ENCODE measurements at regions not wholly inside any gene's neighbourhood (a gene's known extent, or its start where the extent isn't known, plus 50 kb on each side); places are given as distances from the start of the nearest gene placed in this dataset.
"Not testable (repeated sequence)": the region's sequence is repeated elsewhere in the genome, so short reads cannot be mapped to it uniquely, and the experiment has no call there.

GRCh38 chr6:86744048-86744447, 193.3 kb upstream of the HTR1E start:
- Histone ChIP-seq H4K20me1 (ENCODE audit: insufficient read depth, low read length) (no peaks in the 10 kb centered on the region), H3K36me3 (ENCODE audit: insufficient read depth, low read length) (no peaks in the 10 kb centered on the region), H3K27me3 (ENCODE audit: insufficient read depth, low read length, poor library complexity) (no peaks in the 10 kb centered on the region), H3K27ac (ENCODE audit: low read length) (no peak overlapping the region), H3K9ac (ENCODE audit: low read depth, low read length) (no peak overlapping the region), H3K4me2 (ENCODE audit: insufficient read depth, low read length) (no peak overlapping the region), H3K4me1 (ENCODE audit: insufficient read depth, low read length) (no peaks in the 10 kb centered on the region), H3K4me3 (ENCODE audit: low read depth in 1 of 2, low read length in 2 of 2) (no peak overlapping the region), H3K9me3 (ENCODE audit: insufficient read depth, low read length, severe bottlenecking) (no peaks in the 10 kb centered on the region), H2AFZ (ENCODE audit: low read depth, low read length) (no peak overlapping the region), H3K79me2 (ENCODE audit: insufficient read depth, low read length) (no peaks in the 10 kb centered on the region)
- TF ChIP-seq EZH2 (IDR thresholded peaks at IDR 0.05; ENCODE audit: borderline replicate concordance, low read depth, low read length, severe bottlenecking) (no peak), CTCF (IDR thresholded peaks at IDR 0.05; ENCODE audit: borderline replicate concordance, extremely low read depth, low read length, poor library complexity, severe bottlenecking) (no peak)
- no peak for DNase-seq
- no peak for ATAC-seq (ENCODE audit: insufficient read depth, low read depth)

- H3K9me3 ChIP-seq (ENCODE audit: insufficient read depth, low read length, severe bottlenecking): no peaks in the 10 kb centered on the region
- H3K79me2 ChIP-seq (ENCODE audit: insufficient read depth, low read length): no peaks in the 10 kb centered on the region
- H3K36me3 ChIP-seq (ENCODE audit: insufficient read depth, low read length): no peaks in the 10 kb centered on the region
- H3K9ac ChIP-seq (ENCODE audit: low read depth, low read length): no peak overlapping the region
- DNase-seq (no peak), ATAC-seq (ENCODE audit: insufficient read depth, low read depth) (no peak)
- no peaks in the 10 kb centered on the region for H3K4me1 ChIP-seq (ENCODE audit: insufficient read depth, low read length)
- no peak overlapping the region for H2AFZ ChIP-seq (ENCODE audit: low read depth, low read length)
- TF ChIP-seq EZH2 (IDR thresholded peaks at IDR 0.05; ENCODE audit: borderline replicate concordance, low read depth, low read length, severe bottlenecking): no peak
- no peak for TF ChIP-seq CTCF (IDR thresholded peaks at IDR 0.05; ENCODE audit: borderline replicate concordance, extremely low read depth, low read length, poor library complexity, severe bottlenecking)
- no peaks in the 10 kb centered on the region for H4K20me1 ChIP-seq (ENCODE audit: insufficient read depth, low read length)
- no peak overlapping the region for H3K4me2 ChIP-seq (ENCODE audit: insufficient read depth, low read length)
- H3K27me3 ChIP-seq (ENCODE audit: insufficient read depth, low read length, poor library complexity): no peaks in the 10 kb centered on the region
- H3K4me3 ChIP-seq (ENCODE audit: low read depth in 1 of 2, low read length in 2 of 2): no peak overlapping the region
- no peak overlapping the region for H3K27ac ChIP-seq (ENCODE audit: low read length)
Observed at GRCh38 chr6:86738078-86738477, 199.2 kb upstream of the HTR1E start.

GRCh38 chr6:86731631-86732030, 205.7 kb upstream of the HTR1E start:
- not testable (repeated sequence) for H2AFZ ChIP-seq (ENCODE audit: low read depth, low read length)

GRCh38 chr6:86730772-86731171, 206.6 kb upstream of the HTR1E start:
- not testable (repeated sequence) for H3K79me2 ChIP-seq (ENCODE audit: insufficient read depth, low read length); H3K27me3 ChIP-seq (ENCODE audit: insufficient read depth, low read length, poor library complexity); H3K4me2 ChIP-seq (ENCODE audit: insufficient read depth, low read length); H2AFZ ChIP-seq (ENCODE audit: low read depth, low read length); H3K9ac ChIP-seq (ENCODE audit: low read depth, low read length); DNase-seq; H4K20me1 ChIP-seq (ENCODE audit: insufficient read depth, low read length); H3K4me3 ChIP-seq (ENCODE audit: low read depth in 1 of 2, low read length in 2 of 2); H3K27ac ChIP-seq (ENCODE audit: low read length); ATAC-seq (ENCODE audit: insufficient read depth, low read depth); H3K9me3 ChIP-seq (ENCODE audit: insufficient read depth, low read length, severe bottlenecking); H3K4me1 ChIP-seq (ENCODE audit: insufficient read depth, low read length); H3K36me3 ChIP-seq (ENCODE audit: insufficient read depth, low read length)

More at GRCh38 chr6:86731631-86732030, 205.7 kb upstream of the HTR1E start:
- H3K27me3 ChIP-seq (ENCODE audit: insufficient read depth, low read length, poor library complexity); H3K9me3 ChIP-seq (ENCODE audit: insufficient read depth, low read length, severe bottlenecking); H3K36me3 ChIP-seq (ENCODE audit: insufficient read depth, low read length); H3K9ac ChIP-seq (ENCODE audit: low read depth, low read length); H3K4me1 ChIP-seq (ENCODE audit: insufficient read depth, low read length); H4K20me1 ChIP-seq (ENCODE audit: insufficient read depth, low read length); H3K4me3 ChIP-seq (ENCODE audit: low read depth in 1 of 2, low read length in 2 of 2); H3K27ac ChIP-seq (ENCODE audit: low read length); DNase-seq; ATAC-seq (ENCODE audit: insufficient read depth, low read depth); H3K79me2 ChIP-seq (ENCODE audit: insufficient read depth, low read length); H3K4me2 ChIP-seq (ENCODE audit: insufficient read depth, low read length): not testable (repeated sequence)
